ENCODE measurements at regions not wholly inside any gene's neighbourhood (a gene's known extent, or its start where the extent isn't known, plus 50 kb on each side); places are given as distances from the start of the nearest gene placed in this dataset.

- H3K36me3 ChIP-seq (ENCODE audit: control insufficient read depth, insufficient read depth, low read length), result no peaks in the 10 kb centered on the region
- no peaks in the 10 kb centered on the region for H3K27me3 ChIP-seq (ENCODE audit: control insufficient read depth, insufficient read depth, low read length)
- CTCF ChIA-PET, result interaction anchor here (1.4 kb wide), 1 partner anchor 425 kb away, joined by 7 read pairs; no protein-coding TSS in a partner anchor
- no peak overlapping the region for H3K4me3 ChIP-seq (ENCODE audit: low read depth, low read length)
- POLR2A ChIA-PET, result no interaction called here
- no peak for DNase-seq (ENCODE audit: low read depth)
- TF ChIP-seq CTCF (IDR thresholded peaks at IDR 0.05; ENCODE audit: insufficient read depth, low read depth, low read length), result no peak
These were observed 420.4 kb downstream of the PCNX1 start for GRCh38 chr14:71327691-71328090.

DNA sequence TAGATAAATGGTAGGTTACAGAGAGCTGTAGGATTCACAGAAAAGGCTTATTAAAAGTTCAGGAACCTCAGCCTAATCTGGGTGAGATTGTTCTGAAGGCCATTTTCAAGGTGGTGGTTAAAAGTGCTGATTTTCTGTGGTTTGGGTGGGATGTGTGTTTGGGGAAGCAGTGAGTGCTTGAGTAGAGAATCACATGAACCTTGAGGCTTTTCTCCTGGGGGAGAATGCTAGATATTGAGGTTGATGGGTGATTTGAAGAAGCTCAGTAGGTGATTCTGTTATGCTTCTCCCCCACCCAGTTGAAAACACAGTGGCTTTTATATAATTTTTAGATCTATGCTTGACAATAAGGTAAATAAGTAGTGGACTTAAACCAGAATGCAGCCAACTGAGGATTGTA lies 420.9 kb downstream of the PCNX1 start:
- DNase-seq (ENCODE audit: low read depth), result no peak
- POLR2A ChIA-PET, result no interaction called here

GRCh38 chr14:71328954-71329353 lies 421.7 kb downstream of the PCNX1 start:
- Histone ChIP-seq H3K27me3 (ENCODE audit: control insufficient read depth, insufficient read depth, low read length) (no peaks in the 10 kb centered on the region), H3K36me3 (ENCODE audit: control insufficient read depth, insufficient read depth, low read length) (no peaks in the 10 kb centered on the region), H3K4me3 (ENCODE audit: low read depth, low read length) (no peak overlapping the region)
- CTCF ChIA-PET, result no interaction called here
- no peak for DNase-seq (ENCODE audit: low read depth)
- TF ChIP-seq CTCF (IDR thresholded peaks at IDR 0.05; ENCODE audit: insufficient read depth, low read depth, low read length), result no peak
- POLR2A ChIA-PET, result no interaction called here

More for the DNA sequence above, 420.9 kb downstream of the PCNX1 start:
- TF ChIP-seq CTCF (IDR thresholded peaks at IDR 0.05; ENCODE audit: insufficient read depth, low read depth, low read length), result no peak
- H3K36me3 ChIP-seq (ENCODE audit: control insufficient read depth, insufficient read depth, low read length), result no peaks in the 10 kb centered on the region
- CTCF ChIA-PET, result interaction anchor here (1.4 kb wide), 1 partner anchor 425 kb away, joined by 7 read pairs; no protein-coding TSS in a partner anchor
- no peak overlapping the region for H3K4me3 ChIP-seq (ENCODE audit: low read depth, low read length)
- H3K27me3 ChIP-seq (ENCODE audit: control insufficient read depth, insufficient read depth, low read length), result no peaks in the 10 kb centered on the region

GRCh38 chr14:71331403-71331802 lies 424.1 kb downstream of the PCNX1 start:
- H3K4me3 ChIP-seq (ENCODE audit: low read depth, low read length), result no peak overlapping the region
- POLR2A ChIA-PET, result no interaction called here
- no peak for TF ChIP-seq CTCF (IDR thresholded peaks at IDR 0.05; ENCODE audit: insufficient read depth, low read depth, low read length)
- DNase-seq (ENCODE audit: low read depth), result no peak
- H3K36me3 ChIP-seq (ENCODE audit: control insufficient read depth, insufficient read depth, low read length), result 0 out of 2 replicates have a peak, but pooled peaks cover 1% of the 10 kb centered on the region
- CTCF ChIA-PET, result no interaction called here
- no peaks in the 10 kb centered on the region for H3K27me3 ChIP-seq (ENCODE audit: control insufficient read depth, insufficient read depth, low read length)

- no peak for TF ChIP-seq CTCF (IDR thresholded peaks at IDR 0.05; ENCODE audit: insufficient read depth, low read depth, low read length)
- POLR2A ChIA-PET, result no interaction called here
- no peak for DNase-seq (ENCODE audit: low read depth)
- H3K27me3 ChIP-seq (ENCODE audit: control insufficient read depth, insufficient read depth, low read length), result no peaks in the 10 kb centered on the region
- CTCF ChIA-PET, result interaction anchor here (0.5 to 1.1 kb wide), 3 partner anchors 10 to 266 kb away, joined by 3 to 4 read pairs (median 4); no protein-coding TSS in a partner anchor
- no peak overlapping the region for H3K4me3 ChIP-seq (ENCODE audit: low read depth, low read length)
- 0 out of 2 replicates have a peak, but pooled peaks cover 1% of the 10 kb centered on the region for H3K36me3 ChIP-seq (ENCODE audit: control insufficient read depth, insufficient read depth, low read length)
These were observed 425.2 kb downstream of the PCNX1 start for GRCh38 chr14:71332476-71332875.

Measured in BJ (cell line).